Amniotic stem cell (primary cell): ENCODE measurements at regions not wholly inside any gene's neighbourhood (a gene's known extent, or its start where the extent isn't known, plus 50 kb on each side); places are given as distances from the start of the nearest gene placed in this dataset.

ENCODE experiments used
- DNase-seq: peaks from one replicate; lab custom pipeline; 2025; lab: John Stamatoyannopoulos, UW

GRCh38 chr4:41456559-41457101 is 81.3 kb upstream of the LIMCH1 start:
- no peak for DNase-seq

GRCh38 chr4:41458689-41459088 is 79.3 kb upstream of the LIMCH1 start:
- DNase-seq: no peak

GRCh38 chr4:41460641-41461040 is 77.3 kb upstream of the LIMCH1 start:
- DNase-seq: no peak

GRCh38 chr4:41461780-41462307 is 76.1 kb upstream of the LIMCH1 start:
- no peak for DNase-seq

DNA sequence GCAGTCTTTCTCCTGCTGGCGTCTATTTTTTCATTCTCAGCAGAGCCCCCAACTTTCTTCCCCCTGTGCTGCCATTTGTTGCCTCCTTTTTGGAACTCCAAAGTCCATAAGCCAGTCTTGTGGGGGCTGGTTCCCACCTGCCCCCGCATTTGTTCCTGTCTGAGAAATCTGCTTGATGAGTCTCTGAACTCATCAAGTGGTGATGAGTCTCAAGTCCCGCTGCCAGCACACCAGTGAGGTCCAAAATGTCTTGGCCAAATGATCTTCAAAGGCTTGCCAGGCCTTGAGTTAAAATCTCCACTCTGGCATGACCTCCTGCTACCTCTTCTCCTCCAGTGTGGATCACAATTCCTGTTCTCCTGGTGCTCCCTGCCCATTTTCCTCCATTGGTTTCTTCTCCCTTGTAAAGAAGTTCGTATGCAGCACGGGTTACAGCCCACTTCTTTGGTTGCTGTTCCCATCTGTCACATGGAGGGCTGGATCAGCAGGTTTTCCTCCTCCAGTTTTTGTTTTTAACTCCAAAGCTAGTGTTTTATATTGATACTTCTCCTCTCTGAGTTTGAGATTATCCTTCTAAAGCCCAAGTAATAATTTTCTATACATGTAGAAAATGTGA is 72.7 kb upstream of the LIMCH1 start:
- no peak for DNase-seq

DNA sequence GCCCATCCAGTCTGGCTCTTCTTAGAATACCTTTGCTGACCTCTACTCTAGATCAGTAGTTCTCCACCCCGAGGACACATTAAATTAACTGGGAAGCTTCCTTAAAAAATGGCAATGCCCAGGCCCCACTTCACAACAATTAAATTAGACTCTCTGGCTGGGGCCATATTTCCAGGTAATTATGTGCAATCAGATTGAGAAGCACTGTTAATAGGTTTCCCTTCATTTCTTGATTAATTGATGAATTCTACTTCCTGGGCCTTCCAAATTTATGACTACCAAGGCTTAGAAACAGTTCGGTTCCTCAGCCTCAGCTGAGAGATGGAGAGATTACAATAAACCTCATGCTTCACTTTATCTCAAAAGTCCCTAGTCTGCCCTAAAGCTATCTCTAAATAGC is 71.7 kb upstream of the LIMCH1 start:
- DNase-seq: no peak

GRCh38 chr4:41468122-41468521 is 69.8 kb upstream of the LIMCH1 start:
- DNase-seq: no peak

- no peak for DNase-seq
Measured at GRCh38 chr4:41471126-41472071, 66.6 kb upstream of the LIMCH1 start.

GRCh38 chr4:41472081-41472480 is 65.9 kb upstream of the LIMCH1 start:
- no peak for DNase-seq

- DNase-seq: no peak
Measured at GRCh38 chr4:41473176-41473575, 64.8 kb upstream of the LIMCH1 start.

DNA sequence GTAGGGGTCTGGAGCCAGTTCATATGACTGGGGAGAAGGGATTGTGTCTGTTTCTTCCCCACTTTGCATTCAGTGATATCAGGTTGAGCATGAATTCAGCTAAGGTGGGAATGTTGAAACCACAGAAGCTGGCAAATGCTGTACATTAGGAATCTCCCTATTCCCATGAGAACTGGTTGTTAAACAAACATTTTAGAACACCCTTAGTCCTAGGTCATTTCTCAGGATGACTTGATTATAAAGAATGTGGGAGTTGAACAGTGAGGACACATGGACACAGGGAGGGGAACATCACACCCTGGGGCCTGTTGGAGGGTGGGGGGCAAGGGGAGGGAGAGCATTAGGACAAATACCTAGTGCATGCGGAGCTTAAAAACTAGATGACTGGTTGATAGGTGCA is 62.6 kb upstream of the LIMCH1 start:
- no peak for DNase-seq

DNA sequence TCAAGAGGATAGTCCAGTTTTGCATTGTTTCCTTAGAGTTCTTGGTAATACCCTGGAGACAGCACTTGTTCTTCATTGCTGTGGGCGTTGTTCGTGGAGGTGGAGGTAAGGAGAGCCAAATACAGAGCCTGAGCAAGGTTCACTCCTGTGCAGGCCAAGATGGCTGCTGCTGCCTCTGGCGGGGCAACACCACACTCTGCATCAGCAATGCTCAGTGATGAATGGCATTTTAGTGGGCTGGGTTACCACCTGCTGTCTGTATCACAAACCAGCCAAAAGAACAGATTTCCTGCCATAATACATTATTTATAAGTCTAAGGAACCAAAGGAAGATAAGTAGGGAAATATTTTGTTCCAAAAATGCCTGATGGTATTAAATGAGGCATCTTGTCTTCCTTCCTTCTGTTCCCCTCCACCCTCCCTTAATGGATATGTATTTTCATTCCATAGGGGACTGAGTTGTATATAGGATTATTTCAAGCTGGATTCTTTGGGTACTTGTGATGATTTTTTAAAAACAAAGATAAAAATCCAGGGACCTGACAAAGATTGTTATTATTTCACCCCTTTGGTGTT is 61.6 kb upstream of the LIMCH1 start:
- DNase-seq: no peak

- DNase-seq: no peak
Measured at GRCh38 chr4:41477181-41477905, 60.6 kb upstream of the LIMCH1 start.

DNA sequence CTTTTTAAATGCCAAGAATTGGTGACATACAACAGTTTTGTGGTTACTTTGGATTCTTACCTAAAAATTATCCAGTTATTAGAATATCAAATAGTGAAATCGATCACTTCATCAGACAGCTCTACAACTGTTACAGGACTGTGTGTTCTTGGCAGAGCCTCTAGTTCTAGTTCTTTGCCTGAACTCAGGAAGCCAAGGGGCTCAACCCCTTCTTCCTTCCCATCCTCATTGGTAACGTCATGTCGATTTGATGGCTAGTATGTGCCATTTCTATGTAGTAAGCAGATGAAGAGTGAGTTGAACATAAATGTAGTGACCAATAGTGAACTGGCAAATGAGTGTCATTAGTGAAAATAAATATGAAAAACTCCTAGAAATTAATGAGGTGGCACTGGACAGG is 59.4 kb upstream of the LIMCH1 start:
- no peak for DNase-seq

DNA sequence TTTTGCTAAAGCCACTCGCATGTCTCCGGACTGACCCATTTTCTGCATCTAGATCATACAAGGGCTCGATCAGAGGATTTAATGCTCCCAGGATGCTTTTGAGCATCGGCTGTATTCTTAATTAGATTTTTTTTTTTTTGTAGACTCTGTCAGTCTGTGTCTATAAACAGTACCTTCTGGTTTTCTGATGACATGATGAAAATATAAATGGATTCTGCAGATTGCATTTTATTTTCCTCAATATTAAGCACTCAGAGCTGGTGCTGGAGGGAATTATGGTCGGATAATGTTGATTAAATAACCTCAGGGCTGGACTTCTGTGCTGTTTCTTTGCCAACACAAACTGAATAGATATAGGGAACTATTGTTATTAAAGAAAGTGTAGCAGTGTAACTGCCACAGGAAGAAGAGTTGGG is 57.1 kb upstream of the LIMCH1 start:
- no peak for DNase-seq

GRCh38 chr4:41483771-41484170 is 54.2 kb upstream of the LIMCH1 start:
- DNase-seq: no peak

DNA sequence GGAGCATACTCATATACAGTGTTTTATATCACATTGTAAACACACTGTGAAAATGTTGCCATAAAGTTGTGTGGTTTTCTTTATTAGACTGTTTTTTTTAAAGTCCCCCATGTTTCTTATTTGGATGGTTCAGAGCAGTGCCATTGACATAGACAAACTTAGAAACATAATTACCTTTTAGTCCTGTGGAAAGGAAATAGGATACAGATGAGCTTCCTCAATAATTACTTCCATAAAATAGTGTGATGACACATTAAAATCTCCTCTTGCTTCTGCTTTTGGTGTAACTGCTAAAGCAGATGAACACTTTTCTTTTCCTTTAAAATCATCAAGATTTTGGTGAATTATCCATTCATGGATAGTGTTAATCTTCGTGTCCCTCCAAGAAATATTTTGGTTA is 52.9 kb upstream of the LIMCH1 start:
- no peak for DNase-seq

GRCh38 chr4:41487868-41488440 is 50.0 kb upstream of the LIMCH1 start:
- DNase-seq: no peak
